NCI-H2171 (cell line): ENCODE measurements at regions not wholly inside any gene's neighbourhood (a gene's known extent, or its start where the extent isn't known, plus 50 kb on each side); places are given as distances from the start of the nearest gene placed in this dataset.

ENCODE experiments used
- DNase-seq: peaks from one replicate; lab custom pipeline; 2025; lab: John Stamatoyannopoulos, UW

DNA sequence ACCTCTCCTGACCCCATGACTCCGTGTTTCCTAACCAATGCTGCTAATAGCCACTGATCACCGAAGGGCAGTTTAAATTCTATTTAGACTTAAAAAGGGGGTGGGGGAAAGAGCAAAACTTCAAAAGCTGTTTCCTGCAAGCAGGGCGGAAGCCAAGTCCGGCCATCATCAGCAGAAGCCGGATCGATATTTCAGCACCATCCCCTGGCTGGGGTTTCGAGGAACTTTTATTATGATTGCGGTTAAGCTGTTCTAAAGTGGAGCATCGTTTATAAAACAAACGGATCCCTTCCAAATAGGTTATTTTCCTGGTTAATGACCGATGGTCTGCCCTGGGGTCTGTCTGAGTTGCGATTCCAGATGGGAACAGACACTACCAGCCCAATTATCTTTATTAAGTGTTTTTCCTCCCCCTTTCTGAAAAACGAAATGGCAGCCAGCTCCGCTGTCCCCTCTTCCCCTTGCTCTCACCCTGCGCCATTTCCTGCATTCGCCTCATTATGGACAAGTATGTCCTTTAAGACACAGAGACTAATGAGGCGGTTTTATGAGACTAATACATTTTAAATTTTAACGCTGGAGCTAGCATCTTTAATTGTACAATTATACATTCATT, 76.1 kb upstream of the IRX3 start:
- DNase-seq, result no peak

DNA sequence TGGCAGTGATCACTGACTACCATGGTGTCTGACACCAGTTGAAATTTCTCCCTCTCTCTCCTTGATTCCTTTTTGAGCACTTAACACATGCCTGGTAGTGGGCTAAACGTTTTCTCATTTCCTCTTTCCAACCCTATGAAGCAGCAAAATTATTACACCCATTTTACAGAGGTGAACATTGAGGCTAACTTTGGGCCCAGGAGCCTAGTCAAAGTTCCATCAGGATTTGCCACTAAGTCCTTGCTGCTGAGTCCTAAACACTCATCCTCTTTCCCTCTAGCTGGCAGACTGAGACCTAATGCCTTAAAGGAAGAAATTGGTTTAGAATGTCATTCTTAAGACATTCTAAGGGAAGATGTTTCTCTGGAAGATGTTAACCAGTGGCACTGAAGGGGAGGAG, 74.7 kb upstream of the IRX3 start:
- DNase-seq, result no peak

DNA sequence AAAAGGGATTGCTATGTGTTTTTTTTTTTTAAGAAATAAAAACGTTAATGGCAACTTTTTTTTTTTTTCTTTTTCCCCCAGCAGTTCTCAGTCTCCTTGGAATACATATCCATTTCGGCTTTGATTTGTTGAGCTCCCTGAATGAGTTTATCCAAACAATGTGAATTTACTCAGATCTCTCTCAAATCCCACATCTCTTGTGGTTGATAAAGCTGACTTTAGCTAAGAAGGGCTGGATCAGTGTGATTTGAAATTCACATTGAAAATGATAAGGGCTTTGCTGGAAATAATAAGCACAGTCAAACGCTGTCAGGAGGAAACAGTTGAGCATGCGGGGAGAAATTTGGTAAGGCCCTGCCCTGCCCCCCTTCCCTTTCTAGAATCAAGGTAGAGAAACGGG, 74.1 kb upstream of the IRX3 start:
- DNase-seq, result no peak

DNA sequence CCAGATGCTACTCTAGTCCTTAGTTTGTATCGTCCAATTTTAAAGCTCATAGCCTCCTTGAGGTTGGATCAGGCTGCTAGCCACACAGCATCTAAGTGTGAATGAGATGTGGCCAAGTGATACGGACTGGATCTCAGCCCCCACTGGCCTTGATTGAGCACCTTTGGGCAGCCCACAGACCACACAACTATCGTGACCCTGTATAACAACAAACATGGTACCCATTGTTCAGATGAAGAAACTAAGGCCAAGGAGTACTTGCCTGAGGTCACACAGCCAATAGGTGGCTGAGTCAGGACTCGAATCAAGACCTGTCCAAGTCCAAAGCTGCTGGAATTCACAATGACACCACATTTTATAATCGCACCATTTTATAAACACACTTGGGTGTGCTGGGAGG, 73.0 kb upstream of the IRX3 start:
- no peak for DNase-seq

DNA sequence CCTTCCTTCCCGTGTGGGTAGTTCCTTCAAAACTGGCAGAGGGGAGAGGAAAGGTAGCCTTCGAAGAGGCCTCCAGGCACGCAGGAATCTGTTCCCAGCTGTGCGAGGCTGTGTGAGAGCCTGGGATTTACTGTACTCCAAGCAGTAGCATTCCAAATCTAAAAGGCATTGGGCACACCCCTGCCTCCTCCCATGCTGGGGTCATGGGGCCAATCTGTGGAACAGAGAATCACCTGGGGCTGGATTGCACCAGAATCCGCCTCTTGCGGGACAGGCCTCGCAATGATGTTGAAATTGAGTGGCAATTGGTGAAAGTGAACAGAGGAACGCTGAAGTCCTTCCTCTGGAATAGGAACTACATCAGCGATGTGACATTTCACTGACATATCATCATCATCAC, 72.5 kb upstream of the IRX3 start:
- no peak for DNase-seq

DNA sequence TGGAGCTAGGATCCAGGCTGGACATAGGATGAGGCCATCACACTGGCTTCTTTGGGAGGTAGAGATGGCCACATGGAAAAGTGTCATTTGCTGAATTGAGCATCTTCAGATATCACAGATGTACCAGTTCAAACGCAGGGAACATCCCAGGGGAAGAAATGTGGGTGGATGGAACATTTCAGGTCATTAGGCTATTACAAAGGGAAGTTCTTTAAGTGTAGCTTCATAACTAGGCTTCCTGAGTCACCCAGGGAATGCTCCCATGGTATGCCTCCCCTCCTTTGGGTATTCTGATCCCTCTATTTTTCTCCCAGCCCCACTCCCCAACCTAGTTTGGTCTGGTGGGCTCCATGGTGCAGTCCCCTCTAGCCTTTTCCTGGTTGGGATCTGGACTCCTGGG, 69.8 kb upstream of the IRX3 start:
- no peak for DNase-seq

DNA sequence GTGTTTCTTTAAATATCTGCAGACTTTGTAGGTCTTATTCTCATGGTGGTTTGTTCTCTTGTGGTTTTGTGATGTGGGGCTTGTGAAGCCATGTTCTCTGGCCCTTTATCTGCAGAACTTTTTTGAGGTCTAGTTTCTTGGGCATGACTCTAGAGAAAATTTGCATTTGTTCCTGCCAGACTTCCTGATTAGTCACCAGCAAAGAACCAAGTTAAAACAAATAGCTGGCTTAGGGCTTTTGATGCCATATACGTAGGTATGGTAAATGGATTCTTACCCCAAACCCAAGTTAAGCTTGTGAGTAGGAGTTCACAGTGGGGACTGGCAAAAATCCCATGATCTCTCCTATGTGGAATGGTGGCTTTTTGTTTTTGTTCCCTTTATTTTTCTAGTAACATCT, 68.7 kb upstream of the IRX3 start:
- DNase-seq, result no peak

DNA sequence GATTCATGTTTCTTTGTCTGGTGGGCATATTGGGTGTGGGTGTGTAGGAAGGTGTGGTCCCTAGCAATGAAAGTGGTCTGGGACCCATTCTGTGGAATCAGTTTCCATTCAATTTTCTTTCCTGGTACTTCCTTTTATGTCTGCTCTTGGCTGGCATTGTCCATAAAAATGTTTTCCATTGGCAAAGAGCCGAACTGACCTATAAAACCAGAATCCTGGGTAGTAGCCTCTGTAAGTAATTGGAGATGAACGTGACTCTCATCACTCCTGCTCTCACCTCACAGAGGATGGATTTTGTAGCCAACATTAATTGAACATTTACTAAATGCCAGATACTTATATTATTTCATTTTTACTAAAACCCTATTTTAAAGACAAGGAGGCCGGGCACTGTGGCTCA, 66.5 kb upstream of the IRX3 start:
- no peak for DNase-seq

DNA sequence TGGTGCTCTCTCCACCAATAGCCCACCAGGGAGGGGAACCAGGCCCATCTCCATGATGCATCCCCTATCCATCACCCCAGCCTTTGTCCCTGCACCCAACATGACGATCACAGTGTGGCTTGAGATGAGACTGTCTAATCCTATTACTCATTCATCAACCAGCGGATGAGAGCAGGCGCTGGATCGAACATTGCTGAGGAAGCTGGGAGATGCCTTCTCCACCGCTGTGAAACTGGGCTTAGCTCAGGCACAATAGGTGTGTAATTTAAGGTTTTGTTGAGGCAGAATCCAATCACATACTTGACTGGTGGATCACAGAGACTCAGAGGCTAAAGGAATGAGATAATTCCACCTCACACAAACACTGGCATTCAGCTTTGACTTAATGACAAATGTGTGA, 64.6 kb upstream of the IRX3 start:
- no peak for DNase-seq

DNA sequence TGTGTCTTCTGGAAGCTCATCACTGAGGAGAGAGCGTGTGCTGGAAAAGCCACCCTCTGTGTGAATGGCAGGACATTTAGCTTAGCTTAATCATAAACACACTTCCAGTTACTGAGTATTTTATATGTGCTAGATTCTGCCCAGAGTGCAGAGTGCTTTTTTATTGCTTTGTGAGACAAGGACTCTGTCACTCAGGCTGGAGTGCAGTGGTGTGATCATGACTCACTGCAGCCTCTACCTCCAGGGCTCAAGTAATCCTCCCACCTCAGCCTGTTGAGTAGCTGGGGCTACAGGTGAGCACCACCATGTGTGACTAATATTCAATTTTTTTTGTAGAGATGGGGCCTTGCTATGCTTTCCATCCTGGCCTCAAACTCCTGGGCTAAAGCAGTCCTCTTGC, 61.4 kb upstream of the IRX3 start:
- DNase-seq, result no peak

DNA sequence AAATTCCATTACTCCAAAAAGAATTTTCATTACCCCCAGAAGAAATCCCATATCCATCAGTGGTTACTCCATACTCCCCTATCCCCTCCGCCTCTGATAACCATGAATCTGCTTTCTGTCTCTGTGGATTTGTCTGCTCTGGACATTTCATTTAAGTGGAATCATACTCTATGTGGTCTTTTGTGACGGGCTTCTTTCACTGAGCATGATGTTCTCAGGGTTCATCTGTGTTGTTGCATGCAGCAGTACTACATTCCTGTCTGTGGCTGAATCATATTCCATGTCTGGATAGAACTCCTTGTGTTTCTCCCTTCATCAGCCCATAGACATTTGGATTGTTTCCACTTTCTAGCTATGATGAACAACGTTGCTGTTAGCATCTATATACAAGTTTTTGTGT, 59.5 kb upstream of the IRX3 start:
- DNase-seq, result no peak

DNA sequence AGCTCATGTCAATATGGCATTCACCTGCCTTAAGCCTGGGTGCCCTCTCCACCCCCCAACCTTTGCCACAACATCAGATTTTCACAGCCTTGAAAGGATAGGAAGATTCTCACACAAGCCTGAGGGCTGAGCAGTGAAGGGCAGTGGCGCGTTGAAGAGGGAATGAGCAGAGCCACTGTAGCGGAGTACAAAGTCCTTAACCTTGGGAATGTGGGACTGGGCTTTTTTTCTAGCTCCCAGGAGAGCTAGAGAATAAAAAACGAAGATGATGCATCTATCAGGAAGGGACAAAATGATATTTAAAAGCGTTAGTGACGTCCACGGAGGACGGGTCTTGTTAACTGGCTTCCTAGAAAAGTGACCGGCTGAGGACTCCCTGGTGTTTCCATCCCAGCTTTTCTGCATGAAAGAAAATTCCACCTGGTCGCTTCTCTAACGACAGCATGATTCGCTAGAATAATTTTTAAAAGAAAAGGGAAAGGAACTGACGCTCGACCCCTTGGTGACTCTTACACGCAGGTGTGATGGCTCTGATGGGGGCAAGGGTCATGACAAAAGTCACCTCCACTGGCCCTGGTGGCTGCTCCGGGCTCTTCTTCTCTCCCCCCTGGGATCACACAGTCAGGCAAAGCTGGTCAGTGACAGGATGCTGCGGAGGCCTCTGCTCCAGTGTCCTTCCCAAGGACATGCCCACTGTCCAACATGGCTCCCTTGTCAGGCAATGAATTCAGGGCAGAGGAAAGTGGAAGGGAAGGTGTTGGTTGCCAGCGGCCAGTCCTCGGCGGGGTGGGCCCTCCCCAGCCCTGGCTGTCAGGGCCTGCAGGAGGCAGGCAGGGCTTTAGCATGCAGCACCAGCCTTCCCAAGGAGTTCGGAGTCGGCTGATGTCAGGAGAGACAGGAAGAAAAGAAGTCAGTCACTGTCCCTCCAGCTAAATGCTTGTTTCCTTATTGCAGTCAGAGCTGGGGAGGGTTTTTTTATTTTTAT, 58.4 kb upstream of the IRX3 start:
- DNase-seq, result no peak

DNA sequence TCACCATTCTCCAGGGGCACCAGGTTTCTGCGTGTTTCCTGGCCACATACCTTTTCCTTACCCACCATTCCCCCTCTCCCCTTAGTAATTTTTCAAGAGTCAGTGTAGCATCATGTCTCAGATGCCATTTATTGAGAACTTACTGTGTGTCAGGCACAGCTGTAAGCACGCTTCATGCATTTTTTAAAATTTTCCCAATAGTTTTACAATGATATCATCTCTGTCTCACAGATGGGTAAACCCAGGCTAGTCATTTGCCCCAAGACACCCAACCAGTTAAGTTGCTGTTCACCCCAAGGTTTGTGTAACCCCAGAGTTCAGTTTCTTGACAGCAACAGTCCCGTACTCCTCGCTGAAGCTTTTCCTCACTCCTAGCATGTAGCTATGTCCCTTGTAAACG, 56.4 kb upstream of the IRX3 start:
- DNase-seq, result no peak

DNA sequence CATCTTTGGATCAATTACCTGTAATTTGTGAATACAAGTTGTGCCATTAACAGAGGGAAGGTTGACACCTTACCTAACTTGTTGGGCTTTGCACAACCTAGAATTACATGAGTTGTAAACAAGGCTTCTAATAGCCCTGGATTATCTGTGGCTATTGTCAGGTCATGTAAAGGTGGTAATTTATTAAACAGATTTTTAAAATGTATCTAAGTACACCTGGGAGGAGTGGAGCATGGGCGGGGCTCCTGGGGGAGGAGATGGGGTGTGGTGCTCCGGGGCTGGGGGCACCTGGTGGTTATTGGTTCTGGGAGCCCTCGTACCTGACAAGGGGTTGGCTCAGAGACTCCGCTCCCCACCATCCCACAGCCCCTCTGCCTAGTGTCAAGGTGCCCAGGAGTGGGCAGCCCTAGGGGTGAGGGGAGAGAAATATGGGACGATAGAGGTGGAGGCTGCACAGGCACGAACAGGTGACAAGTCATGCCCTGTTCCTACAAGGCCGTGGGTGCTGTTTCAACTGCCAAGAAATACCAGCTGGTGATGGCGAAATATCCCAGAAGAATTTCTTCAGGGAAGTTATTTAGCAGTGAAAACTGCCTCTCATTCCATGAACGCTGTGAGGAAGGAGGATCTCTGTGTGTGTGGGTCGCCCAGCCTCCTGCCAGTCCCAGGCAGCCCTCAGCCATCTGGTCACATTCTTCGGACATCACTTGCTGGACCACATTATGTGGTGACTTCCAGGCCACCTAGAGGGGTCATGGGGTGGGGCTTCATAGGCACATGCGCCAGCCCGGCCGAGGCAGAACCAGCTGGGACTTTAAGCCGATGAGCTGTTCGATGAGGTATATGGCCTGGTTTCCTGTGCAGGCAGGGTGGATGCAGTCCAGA, 55.5 kb upstream of the IRX3 start:
- no peak for DNase-seq

DNA sequence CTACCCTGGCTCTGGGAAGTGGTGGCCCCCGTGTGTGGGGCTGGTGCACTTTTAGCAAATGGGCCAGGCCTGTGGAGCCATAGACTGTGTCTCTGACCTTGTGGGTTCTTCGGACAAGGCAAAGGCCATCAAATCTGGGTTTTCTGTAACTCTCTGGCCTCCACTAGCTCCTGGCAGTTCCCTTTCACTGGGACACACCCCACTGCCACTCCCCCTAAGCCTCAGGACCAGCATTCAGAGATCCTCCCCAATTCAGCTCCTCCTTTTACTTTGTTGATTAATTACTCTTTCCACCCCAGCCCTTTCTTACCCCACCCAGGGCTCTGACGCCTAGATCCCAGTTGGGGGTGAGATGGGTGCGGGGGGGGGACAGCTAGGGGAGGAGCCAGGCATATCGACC, 53.9 kb upstream of the IRX3 start:
- no peak for DNase-seq

DNA sequence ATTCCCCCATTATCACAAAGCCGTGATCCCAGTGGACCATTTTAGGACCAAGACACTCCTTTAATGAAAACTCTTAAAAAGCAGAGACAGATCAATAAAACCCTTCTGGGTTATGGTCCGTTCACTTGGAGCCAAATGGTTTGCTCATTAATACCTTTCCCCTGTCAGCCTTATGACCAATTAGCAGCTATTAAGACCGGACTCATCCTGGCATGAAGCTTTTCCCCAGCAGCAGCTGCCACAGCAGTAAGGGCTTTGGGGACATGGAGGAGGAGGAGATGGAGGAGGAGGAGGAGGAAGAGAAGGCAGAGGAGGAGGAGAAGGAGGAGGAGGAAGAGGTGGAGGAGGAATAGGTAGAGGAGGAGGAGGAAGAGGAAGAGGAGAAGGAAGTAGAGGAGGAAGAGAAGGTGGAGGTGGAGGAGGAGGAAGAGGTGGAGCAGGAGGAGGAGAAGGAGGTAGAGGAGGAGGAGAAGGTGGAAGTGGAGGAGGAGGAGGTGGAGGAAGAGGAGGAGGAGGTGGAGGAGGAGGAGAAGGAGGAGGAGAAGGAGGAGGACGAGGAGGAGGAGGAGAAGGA, 50.1 kb upstream of the IRX3 start:
- DNase-seq, result no peak
